AG09309 (cell line): ENCODE measurements at regions not wholly inside any gene's neighbourhood (a gene's known extent, or its start where the extent isn't known, plus 50 kb on each side); places are given as distances from the start of the nearest gene placed in this dataset.

Experiments used
- DNase-seq: peaks from one replicate; pipeline ENCODE4 v3.0.0-alpha.2; 2010; ENCODE audit warnings: low read depth
- H3K4me3 ChIP-seq: 2 replicates; pipeline ENCODE4 v1.5.1; 2011; ENCODE audit warnings: mild to moderate bottlenecking, low read depth, low read length, moderate library complexity; ENCODE audit not compliant: control insufficient read depth
- CTCF ChIP-seq: IDR thresholded peaks from 2 replicates; pipeline ENCODE4 v1.5.1; 2011; ENCODE audit warnings: mild to moderate bottlenecking, low read depth, low read length, inconsistent platforms; ENCODE audit not compliant: insufficient read depth, control insufficient read depth; ENCODE audit errors: missing control alignments

- no peak for DNase-seq
- no peak for TF ChIP-seq CTCF
- H3K4me3 ChIP-seq, result no peak overlapping the region
Observed at GRCh38 chr2:140178234-140178633, 1398.0 kb upstream of the NXPH2 start.

- no peak for TF ChIP-seq CTCF
- no peak overlapping the region for H3K4me3 ChIP-seq
- no peak for DNase-seq
Observed at GRCh38 chr2:140177086-140177485, 1396.9 kb upstream of the NXPH2 start.

- H3K4me3 ChIP-seq, result no peak overlapping the region
- DNase-seq, result no peak
- no peak for TF ChIP-seq CTCF
Observed at GRCh38 chr2:140173790-140174189, 1393.6 kb upstream of the NXPH2 start.

GRCh38 chr2:140164449-140164848, 1384.3 kb upstream of the NXPH2 start:
- TF ChIP-seq CTCF, result no peak
- no peak for DNase-seq

GRCh38 chr2:140158259-140158658, 1378.1 kb upstream of the NXPH2 start:
- DNase-seq, result no peak
- no peak for TF ChIP-seq CTCF

More at GRCh38 chr2:140164449-140164848, 1384.3 kb upstream of the NXPH2 start:
- no peak overlapping the region for H3K4me3 ChIP-seq

GRCh38 chr2:140157816-140158215, 1377.6 kb upstream of the NXPH2 start:
- H3K4me3 ChIP-seq, result no peak overlapping the region
- DNase-seq, result no peak
- no peak for TF ChIP-seq CTCF

More at GRCh38 chr2:140158259-140158658, 1378.1 kb upstream of the NXPH2 start:
- no peak overlapping the region for H3K4me3 ChIP-seq

GRCh38 chr2:140154706-140155105, 1374.5 kb upstream of the NXPH2 start:
- no peak for TF ChIP-seq CTCF
- H3K4me3 ChIP-seq, result no peak overlapping the region
- no peak for DNase-seq
